ENCODE measurements at regions not wholly inside any gene's neighbourhood (a gene's known extent, or its start where the extent isn't known, plus 50 kb on each side); places are given as distances from the start of the nearest gene placed in this dataset.

DNA sequence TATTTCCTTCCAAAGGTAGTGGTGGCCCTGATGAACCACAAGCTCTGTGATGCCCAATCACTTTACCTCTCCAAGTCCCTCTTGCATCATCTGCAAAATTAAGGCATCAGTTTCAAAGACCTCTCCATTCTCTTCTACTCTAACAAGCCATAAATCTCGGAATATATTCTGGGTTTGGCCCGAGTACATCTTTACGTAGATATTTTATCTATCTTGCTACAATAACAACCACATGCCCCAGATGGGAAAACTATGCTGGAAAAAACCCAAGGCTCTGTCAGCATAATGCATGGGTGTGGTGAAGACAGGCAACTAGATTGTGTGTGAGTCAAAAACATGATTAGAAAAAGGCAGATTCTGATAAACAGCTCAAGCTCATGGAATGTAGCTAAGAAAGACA lies 228.2 kb upstream of the BLID start:
- DNase-seq: peak; percentile 42

DNA sequence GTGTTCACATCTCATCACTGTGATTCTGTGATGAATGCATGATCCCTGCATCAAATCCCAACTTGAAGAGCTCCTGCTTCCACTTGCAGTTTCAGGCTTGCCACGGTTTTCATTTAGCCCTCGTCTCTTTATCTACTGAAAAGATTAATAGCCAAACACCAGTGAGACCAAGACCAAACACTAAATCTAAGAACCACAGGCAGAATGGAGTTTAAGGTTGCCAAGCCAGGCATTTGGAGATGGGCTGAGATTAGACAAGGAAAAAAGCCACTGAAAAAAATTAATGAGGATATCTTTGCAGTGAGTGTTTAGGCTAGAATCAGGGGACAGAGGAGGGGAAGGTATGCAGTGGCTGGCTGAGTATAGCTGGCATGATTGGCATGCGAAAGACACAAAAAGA lies 227.2 kb upstream of the BLID start:
- no peak for DNase-seq

DNA sequence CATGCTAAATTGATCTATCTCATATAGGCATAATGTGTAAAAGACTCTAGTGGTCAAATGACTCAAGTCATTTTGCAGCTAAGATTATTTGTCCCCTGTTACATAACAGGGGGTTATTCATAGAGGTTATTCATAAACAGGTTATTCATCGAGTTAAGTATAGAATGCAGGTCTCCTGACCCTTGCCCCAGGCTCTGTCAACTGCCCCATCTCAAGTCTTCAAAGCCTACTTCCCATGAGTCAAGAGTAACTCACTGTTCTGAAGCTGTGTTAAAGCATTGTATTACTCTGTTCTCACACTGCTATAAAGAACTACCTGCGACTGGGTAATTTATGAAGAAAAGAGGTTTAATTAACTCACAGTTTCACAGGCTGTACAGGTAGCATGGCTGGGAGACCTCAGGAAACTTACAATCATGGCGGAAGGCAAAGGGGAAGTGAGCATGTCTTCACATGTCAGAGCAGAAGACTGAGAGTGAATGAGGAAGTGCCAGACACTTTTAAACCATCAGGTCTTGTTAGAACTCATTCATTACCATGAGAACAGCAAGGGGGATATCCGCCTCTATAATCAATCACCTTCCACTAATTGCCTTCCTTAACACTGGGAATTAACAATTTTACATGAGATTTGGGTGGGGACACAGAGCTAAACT lies 226.2 kb upstream of the BLID start:
- no peak for DNase-seq

DNA sequence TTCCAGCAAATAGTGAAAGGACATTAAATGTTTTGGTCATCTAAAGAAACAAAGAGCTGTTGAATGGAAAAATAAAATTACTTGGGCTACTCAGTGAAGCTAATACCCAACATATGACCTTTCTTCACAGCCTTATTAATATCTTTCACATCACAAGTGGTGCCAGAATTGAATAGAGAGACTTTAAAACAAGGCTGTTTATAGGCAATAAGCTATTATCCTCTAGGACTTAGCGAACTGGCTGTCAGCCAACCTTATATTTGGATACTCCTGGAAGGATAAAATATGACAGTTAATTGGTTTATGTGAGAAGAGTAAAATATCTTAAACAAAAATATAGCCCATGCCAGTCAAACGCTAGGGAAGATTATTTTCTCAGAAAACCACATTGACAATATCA lies 225.5 kb upstream of the BLID start:
- DNase-seq: no peak

GRCh38 chr11:122340607-122341290 lies 224.7 kb upstream of the BLID start:
- no peak for DNase-seq

DNA sequence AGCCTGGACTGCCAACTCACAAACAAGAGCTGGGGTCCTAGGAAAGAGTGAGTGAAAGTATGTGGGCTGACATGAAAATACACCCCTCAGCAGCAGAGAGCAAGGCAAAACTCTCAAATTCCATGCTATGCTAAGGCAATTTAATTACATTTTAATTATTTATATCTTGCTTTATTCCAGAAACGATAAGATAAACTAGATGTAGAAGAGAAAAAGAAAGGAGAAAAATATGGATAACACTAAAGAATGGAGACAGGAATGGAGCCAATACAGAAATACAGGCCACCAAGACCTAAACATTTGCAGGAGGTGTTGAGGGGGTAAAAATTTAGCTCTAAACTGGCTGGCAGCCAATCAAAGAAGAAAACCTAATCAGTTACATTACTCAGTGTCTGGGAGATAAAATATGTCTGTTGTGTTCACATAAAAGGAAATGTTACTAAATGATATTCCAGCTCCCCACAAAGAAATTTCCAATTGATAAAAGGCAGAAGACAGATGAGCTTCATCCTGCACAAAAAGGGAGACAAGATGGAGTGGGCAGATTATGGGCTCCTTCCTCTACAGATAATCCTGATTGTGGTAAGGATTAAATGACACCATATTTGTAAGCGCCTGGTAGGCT lies 223.5 kb upstream of the BLID start:
- no peak for DNase-seq

- no peak for DNase-seq
Measured at GRCh38 chr11:122337704-122338103, 221.7 kb upstream of the BLID start.

DNA sequence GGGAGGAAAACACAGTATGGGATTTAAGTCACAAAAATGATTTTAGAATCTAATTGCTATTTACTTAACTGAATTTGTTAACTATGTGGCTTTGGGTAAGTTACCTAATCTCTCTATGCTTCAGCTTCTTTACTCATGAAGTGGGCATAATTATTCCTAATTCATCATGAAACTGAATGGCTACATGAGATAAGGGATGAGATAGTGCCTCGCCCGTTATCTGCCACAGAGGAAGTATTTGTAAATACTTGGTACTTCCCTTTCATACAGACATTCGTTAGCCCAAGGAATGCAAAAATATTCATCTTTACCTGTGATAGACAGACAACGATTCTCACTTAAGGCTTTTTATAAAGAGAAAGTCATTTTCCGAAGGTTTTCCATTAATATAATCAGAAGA lies 221.2 kb upstream of the BLID start:
- no peak for DNase-seq

DNA sequence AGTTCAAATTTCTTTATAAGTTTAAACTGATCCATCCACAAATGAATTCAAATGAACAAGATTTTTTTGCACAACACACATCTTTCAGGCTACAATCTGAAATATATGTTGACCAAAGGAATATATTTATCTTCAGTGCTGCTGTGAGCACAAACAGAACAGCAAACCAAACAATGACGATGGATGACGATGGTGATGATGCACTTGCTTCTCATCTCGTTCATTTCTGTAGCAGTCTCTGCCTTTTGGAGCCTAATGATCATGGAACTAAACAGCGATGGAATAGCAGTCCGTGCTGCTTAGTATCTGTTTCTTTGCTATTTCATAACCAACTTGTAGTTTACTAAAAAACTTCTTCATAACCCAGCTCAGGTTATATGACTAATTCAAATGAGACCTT lies 220.7 kb upstream of the BLID start:
- DNase-seq: no peak

GRCh38 chr11:122334546-122335339 lies 218.7 kb upstream of the BLID start:
- DNase-seq: no peak

- no peak for DNase-seq
Measured at GRCh38 chr11:122333467-122333866, 217.5 kb upstream of the BLID start.

DNA sequence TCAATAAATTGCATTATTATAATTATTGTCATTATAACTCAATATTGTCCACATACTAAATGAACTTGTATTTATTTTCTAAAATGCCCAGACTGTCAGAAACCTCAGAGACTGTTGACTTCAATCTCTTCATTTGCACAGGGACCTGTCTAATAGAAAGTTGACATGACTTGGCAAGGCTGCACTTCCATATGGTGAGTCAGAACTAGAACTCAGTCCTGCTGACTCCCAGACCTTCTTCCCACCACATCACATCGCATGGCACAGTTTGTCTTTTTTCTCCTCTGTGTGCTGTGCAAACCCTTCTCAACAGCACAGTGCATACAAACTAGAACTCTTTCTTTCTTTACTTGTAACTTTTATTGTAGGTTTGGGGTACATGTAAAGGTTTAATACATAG lies 215.1 kb upstream of the BLID start:
- DNase-seq: no peak

- DNase-seq: no peak
Measured at GRCh38 chr11:122330279-122330965, 214.4 kb upstream of the BLID start.

DNA sequence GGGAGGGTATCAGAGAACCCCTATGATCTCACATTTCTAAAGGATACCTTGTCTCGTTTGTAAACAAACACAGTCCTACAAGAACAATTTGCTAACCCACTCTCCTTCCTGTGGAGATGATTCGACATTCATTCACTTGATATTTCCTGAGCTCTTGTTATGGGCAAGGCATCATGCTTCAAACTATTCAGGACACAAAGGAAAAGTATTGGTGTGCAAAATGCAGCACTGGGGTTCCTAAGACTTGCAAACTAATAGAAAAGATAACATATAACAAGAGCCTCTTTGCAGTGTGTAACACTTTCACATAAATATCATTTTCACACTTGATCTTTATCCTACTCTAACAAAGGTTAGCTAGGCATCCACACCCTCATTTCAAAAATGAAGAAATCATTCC lies 211.5 kb upstream of the BLID start:
- no peak for DNase-seq

DNA sequence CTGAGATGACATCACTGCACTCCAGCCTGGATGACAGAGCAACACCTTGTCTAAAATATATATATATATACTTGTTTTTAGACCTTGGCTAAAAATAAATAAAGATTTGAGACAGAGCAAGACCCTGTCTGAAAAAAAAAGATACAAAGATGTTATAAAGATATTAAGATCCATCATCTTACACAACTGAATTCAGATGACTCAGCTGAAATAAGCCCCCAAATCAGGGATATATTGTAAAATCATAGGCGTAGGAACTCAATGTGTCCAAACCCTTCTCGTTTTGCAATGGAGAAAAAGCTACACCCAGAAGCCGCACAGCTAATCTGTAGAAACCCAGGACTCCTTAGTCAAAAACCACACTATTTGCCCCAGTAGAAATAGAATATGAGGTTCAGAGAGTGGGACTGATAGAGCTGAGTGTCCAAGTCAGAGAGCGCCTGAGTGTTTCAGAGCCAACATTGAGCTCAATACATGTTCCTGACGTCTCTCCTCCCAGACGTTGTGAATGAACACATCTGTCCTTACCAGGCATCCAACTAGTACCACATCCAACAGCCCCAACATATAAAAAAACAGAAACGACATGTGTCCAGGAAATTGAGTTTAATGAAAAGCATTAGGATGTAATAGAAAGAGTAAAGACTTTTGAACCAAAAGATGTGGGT lies 207.9 kb upstream of the BLID start:
- no peak for DNase-seq

GRCh38 chr11:122322329-122322728 lies 206.3 kb upstream of the BLID start:
- DNase-seq: no peak

GRCh38 chr11:122320671-122321070 lies 204.7 kb upstream of the BLID start:
- DNase-seq: no peak

DNA sequence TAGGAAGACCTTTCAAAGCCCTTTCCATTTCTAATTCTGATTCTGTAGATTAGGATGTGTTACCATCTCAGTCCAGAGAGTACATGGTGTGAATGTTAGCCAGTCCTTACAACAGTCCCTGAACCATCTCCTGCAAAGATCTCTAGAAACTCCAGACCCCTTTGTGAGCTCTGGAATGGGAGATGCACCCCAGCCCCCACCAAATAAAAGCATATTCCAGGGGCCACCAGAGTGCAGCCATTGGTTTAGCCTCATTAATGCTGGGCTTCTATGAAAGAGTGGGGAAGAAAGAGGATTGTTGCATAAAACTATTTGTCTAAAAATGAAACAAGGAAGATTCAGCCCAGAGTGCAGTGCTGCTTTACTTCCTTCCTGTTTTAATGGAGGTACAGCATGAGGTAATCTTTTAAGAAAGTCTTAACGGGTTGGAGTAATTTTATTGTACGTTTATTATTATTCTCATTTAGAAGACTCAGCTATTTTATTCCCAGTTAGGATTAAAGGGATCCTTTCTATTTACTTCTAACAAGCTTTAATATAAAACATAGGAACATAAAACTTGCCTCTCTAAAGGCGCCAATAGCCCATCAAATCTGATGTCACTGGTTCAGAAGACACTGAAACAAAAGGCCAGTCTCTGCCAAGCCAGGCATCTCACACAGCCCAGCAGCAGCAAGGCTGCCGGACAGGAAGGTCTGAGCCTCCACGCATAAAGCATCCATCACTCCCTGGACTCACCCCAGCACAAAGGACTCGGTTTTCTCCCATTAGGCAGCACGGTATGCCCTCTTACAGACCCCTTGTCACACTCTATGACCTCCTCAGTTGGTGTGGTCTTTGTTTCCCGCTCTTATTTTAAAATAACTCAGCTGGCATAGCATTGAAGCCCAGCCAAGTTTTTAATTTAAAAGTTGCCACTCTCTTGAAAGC lies 203.9 kb upstream of the BLID start:
- DNase-seq: no peak

DNA sequence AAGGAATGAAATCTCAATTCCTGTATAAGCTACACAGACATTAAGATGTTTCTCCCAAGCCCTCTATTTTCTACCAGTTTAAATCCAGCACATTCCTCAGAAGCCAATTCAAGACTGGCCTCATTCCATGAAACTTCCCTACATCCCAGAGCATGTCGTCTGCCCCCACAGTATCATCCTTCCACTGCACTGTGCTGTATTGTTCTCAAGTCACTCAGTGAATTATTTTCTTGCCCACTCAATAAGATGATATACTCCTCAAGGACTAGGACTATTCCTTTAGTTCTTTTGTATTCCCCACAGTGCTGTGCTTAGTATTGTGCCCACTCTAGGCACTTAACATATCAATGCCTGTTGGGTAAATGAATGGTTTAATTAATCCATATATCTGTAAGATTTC lies 203.1 kb upstream of the BLID start:
- no peak for DNase-seq

- DNase-seq: no peak
Measured at GRCh38 chr11:122317305-122317704, 201.3 kb upstream of the BLID start.

DNA sequence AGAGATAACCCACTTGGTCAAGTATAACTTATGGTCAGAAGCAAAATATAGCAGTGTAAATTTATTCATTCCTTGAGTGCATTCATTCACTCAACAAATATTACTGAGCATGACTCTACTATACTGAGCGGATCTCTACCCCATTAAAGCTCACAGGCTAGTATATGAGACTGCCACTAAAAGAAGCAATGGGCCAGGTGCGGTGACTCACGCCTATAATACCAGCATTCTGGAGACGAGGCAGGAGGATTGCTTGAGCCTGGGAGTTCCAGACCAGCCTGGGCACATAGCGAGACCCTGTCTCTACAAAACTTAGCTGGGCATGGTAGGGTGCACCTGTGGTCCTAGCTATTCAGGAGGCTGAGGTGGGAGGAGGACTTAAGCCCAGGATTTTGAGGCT lies 197.6 kb upstream of the BLID start:
- no peak for DNase-seq
